ENCODE measurements at regions not wholly inside any gene's neighbourhood (a gene's known extent, or its start where the extent isn't known, plus 50 kb on each side); places are given as distances from the start of the nearest gene placed in this dataset.

DNA sequence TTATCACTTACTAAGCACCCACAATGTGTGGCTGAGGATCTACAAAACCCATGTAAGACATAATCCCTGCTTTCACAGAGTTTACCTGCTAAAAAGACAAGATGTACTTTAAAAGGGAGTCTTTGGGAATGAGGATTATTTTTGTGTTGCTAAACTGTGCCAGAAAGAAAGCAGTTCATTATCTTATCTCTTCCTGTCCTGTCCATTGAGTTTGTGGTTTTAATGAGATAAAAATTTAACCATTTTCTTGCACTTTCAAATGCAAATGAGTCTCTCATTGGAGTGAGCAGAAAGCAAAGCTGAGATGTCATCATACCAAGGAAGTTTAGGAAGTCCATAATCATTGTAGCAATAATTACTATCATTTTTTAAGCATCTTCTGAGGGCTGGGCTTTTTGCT, 231.2 kb upstream of the ADAMTS9 start:
- Histone ChIP-seq H3K27me3 (ENCODE audit: control insufficient read depth in 1 of 2, insufficient read depth in 2 of 2, low read length in 2 of 2) (no peaks in the 10 kb centered on the region), H3K36me3 (ENCODE audit: insufficient read depth, low read length) (no peaks in the 10 kb centered on the region), H3K27ac (ENCODE audit: low read depth, low read length) (no peak overlapping the region)

DNA sequence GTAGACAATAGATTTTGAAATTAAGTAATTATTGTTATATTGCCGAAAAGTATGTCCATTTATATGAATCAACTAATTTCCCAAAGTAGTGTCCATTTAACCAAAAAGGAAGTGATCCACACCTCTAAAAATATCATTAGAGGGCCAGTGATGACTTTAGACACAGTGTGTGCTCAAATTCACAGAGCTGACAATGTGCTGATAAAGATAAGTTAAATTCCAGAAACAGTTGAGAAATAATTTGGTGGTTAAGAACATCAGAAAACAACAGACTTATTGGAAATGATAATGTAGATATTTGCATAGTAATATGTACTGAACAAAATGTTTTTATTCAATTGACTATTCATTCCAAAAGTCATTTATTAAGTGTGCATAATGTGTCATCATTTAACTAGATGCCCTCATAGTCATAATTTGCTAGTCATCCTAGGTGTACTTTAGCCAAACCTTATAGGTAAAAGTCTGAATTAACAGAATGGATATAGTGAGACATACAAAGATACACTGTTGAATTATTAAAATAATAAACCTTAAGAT, 230.2 kb upstream of the ADAMTS9 start:
- Histone ChIP-seq H3K4me1 (ENCODE audit: insufficient read depth, low read length) (peaks cover 6% of the 10 kb centered on the region), H3K36me3 (ENCODE audit: insufficient read depth, low read length) (no peaks in the 10 kb centered on the region), H3K9me3 (ENCODE audit: low read length) (no peaks in the 10 kb centered on the region), H3K4me3 (ENCODE audit: low read depth in 1 of 2, low read length in 2 of 2) (no peak overlapping the region), H3K27me3 (ENCODE audit: control insufficient read depth in 1 of 2, insufficient read depth in 2 of 2, low read length in 2 of 2) (no peaks in the 10 kb centered on the region), H3K9ac (ENCODE audit: low read length) (no peak overlapping the region), H3K27ac (ENCODE audit: low read depth, low read length) (no peak overlapping the region)

More for the DNA sequence above, 231.2 kb upstream of the ADAMTS9 start:
- Histone ChIP-seq H3K4me3 (ENCODE audit: low read depth in 1 of 2, low read length in 2 of 2) (no peak overlapping the region), H3K9ac (ENCODE audit: low read length) (no peak overlapping the region), H3K9me3 (ENCODE audit: low read length) (no peaks in the 10 kb centered on the region), H3K4me1 (ENCODE audit: insufficient read depth, low read length) (peaks cover 12% of the 10 kb centered on the region)

DNA sequence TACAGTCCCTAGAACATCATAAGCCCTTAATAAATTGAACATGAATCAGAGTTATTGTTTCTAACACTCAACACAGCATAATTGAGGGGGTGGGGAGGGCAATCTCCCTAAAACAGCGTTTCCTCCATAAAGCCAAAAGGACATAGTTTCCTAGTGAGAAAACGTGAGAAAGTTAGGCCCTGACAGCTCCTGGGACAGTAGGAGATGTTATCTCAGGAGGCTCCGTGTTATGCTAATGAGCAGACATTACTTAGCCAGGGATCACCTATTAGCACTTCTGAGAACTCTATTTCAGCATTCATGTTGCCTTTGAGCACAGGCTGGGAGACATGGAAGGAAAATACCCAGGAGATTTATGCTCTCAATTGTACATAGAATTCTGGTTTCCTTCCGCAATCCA, 229.1 kb upstream of the ADAMTS9 start:
- no peak overlapping the region for H3K4me3 ChIP-seq (ENCODE audit: low read depth in 1 of 2, low read length in 2 of 2)
- no peak overlapping the region for H3K27ac ChIP-seq (ENCODE audit: low read depth, low read length)
- peaks cover 6% of the 10 kb centered on the region for H3K4me1 ChIP-seq (ENCODE audit: insufficient read depth, low read length)

DNA sequence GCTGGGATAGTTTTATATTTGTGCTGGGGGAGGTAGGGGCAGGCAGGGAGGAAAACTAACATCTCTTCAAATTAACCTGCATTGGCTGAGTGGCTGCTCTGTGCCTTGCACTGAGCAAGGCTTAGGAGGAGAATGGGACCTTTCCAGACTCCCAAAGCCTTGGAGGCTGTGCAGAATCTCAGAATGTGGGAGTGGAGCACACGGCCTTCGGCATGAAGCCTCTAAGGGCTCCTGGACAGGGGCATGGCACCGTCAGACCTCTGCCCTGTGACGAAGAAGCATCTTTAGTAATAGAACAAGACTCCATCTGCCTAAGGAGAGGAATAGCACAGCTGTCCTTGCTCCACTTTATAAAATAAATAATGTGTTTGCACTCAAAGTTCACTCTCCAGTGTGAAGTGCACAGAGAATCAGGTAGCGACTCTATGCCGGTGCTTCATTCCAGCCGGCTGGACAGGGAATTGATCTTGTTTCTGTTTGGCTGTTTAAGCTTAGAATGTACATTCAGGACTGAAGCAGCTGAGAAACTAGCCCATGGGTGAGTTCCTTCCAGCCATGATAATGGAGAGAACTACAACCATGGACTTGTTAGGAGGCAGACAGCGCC, 228.5 kb upstream of the ADAMTS9 start:
- Histone ChIP-seq H3K9me3 (ENCODE audit: low read length) (no peaks in the 10 kb centered on the region), H3K4me1 (ENCODE audit: insufficient read depth, low read length) (peaks cover 6% of the 10 kb centered on the region), H3K36me3 (ENCODE audit: insufficient read depth, low read length) (no peaks in the 10 kb centered on the region), H3K27ac (ENCODE audit: low read depth, low read length) (no peak overlapping the region), H3K9ac (ENCODE audit: low read length) (no peak overlapping the region), H3K4me3 (ENCODE audit: low read depth in 1 of 2, low read length in 2 of 2) (no peak overlapping the region), H3K27me3 (ENCODE audit: control insufficient read depth in 1 of 2, insufficient read depth in 2 of 2, low read length in 2 of 2) (no peaks in the 10 kb centered on the region)

More for the DNA sequence above, 229.1 kb upstream of the ADAMTS9 start:
- Histone ChIP-seq H3K9me3 (ENCODE audit: low read length) (no peaks in the 10 kb centered on the region), H3K27me3 (ENCODE audit: control insufficient read depth in 1 of 2, insufficient read depth in 2 of 2, low read length in 2 of 2) (no peaks in the 10 kb centered on the region), H3K9ac (ENCODE audit: low read length) (no peak overlapping the region), H3K36me3 (ENCODE audit: insufficient read depth, low read length) (no peaks in the 10 kb centered on the region)

DNA sequence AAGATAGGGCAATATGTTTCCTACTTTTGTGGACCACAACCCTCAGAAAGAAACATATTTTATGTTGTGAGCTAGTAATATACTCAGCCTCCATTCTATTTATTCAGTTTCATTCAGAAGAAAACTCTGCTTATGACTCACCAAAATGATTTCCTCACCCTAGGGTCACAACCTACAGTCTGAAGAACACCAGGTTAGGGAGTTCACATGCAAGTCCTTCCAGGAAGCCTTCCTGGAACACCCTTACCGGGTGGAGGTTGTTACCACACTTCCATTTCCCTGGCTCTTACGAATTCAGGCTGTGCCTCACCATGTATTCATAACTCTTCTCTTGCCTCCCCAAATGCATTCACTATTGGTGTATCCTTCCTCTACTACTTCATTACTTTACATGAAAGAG, 228.0 kb upstream of the ADAMTS9 start:
- Histone ChIP-seq H3K27me3 (ENCODE audit: control insufficient read depth in 1 of 2, insufficient read depth in 2 of 2, low read length in 2 of 2) (no peaks in the 10 kb centered on the region), H3K4me1 (ENCODE audit: insufficient read depth, low read length) (peaks cover 6% of the 10 kb centered on the region), H3K9ac (ENCODE audit: low read length) (no peak overlapping the region), H3K27ac (ENCODE audit: low read depth, low read length) (no peak overlapping the region), H3K4me3 (ENCODE audit: low read depth in 1 of 2, low read length in 2 of 2) (no peak overlapping the region), H3K36me3 (ENCODE audit: insufficient read depth, low read length) (no peaks in the 10 kb centered on the region), H3K9me3 (ENCODE audit: low read length) (no peaks in the 10 kb centered on the region)

DNA sequence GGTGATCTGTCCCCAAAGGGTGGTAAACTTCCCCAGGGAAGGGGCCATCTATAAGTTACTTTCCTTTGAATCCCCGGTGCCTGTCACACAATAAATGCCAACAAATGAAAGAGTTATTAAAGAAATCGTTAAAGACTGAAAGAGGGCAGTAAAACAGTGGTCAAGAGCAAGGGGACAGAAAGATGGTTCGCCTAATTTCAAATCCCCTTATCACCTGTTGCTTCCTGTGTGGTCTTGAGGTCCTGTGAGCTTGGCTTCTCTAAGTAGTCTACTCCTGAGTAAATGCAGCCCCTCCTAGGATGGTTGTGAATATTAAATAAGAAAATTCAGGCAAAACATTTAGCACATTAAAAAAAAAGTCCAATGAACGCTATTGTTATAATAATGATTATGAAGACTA, 225.7 kb upstream of the ADAMTS9 start:
- Histone ChIP-seq H3K27me3 (ENCODE audit: control insufficient read depth in 1 of 2, insufficient read depth in 2 of 2, low read length in 2 of 2) (no peaks in the 10 kb centered on the region), H3K9me3 (ENCODE audit: low read length) (no peaks in the 10 kb centered on the region), H3K36me3 (ENCODE audit: insufficient read depth, low read length) (no peaks in the 10 kb centered on the region), H3K4me3 (ENCODE audit: low read depth in 1 of 2, low read length in 2 of 2) (no peak overlapping the region), H3K4me1 (ENCODE audit: insufficient read depth, low read length) (peaks cover 13% of the 10 kb centered on the region), H3K27ac (ENCODE audit: low read depth, low read length) (no peak overlapping the region), H3K9ac (ENCODE audit: low read length) (no peak overlapping the region)

DNA sequence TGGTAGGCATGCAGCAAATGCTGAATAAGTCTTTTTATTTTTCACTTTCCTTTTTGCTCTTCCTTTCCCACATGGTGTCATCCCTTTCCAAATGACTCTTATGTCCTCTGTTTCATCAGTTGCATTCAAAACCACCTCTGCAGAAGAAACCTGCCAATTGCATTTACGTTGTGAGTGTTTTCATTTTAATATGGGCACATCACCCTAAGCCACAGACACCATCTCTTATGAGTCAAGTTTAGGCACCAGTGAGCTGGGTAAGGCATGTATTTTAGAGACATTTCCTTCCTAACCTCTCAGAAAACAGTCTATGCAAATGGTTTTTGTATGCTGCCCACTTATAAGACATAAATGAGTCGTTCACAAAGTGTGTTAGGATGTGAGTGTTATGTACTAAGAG, 223.3 kb upstream of the ADAMTS9 start:
- Histone ChIP-seq H3K4me1 (ENCODE audit: insufficient read depth, low read length) (peaks cover 9% of the 10 kb centered on the region), H3K27ac (ENCODE audit: low read depth, low read length) (no peak overlapping the region), H3K27me3 (ENCODE audit: control insufficient read depth in 1 of 2, insufficient read depth in 2 of 2, low read length in 2 of 2) (no peaks in the 10 kb centered on the region), H3K9ac (ENCODE audit: low read length) (no peak overlapping the region), H3K4me3 (ENCODE audit: low read depth in 1 of 2, low read length in 2 of 2) (no peak overlapping the region), H3K36me3 (ENCODE audit: insufficient read depth, low read length) (no peaks in the 10 kb centered on the region), H3K9me3 (ENCODE audit: low read length) (no peaks in the 10 kb centered on the region)

DNA sequence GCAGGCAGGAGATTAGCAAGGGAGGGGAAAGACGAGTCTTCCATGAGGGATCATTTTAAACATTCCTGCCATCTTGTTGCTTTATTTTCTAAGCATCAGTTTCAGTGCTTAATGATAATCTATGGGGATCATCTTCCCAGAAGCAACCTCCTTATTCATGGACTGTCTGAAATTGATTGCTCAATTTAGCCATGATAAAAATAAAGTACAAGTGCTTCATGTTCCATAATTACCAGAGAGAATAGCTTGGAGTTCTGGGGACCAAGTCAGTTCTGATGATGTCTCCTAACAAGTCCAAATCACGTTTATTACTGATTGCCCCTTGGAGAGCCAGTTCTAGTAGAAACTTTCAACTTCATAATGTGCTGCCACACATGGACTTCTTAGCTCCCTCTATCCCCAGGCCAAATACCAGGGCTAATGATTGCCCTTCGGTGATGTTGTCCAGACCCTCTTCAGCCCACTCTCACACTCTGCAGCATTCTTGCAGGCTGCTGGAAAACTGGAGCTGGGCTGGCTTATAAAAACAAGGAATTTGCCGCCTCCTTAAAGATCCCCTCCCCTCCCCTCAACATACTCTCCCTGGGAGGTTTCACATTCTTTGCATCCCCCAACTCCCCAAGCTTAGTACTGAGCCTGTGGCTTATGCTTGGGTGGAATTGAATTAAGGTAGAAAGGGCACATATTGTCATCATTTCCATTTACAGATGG, 222.1 kb upstream of the ADAMTS9 start:
- H3K27ac ChIP-seq (ENCODE audit: low read depth, low read length), result no peak overlapping the region
- peaks cover 7% of the 10 kb centered on the region for H3K4me1 ChIP-seq (ENCODE audit: insufficient read depth, low read length)
- no peak overlapping the region for H3K9ac ChIP-seq (ENCODE audit: low read length)
- no peaks in the 10 kb centered on the region for H3K36me3 ChIP-seq (ENCODE audit: insufficient read depth, low read length)
- no peak overlapping the region for H3K4me3 ChIP-seq (ENCODE audit: low read depth in 1 of 2, low read length in 2 of 2)
- no peaks in the 10 kb centered on the region for H3K27me3 ChIP-seq (ENCODE audit: control insufficient read depth in 1 of 2, insufficient read depth in 2 of 2, low read length in 2 of 2)
- H3K9me3 ChIP-seq (ENCODE audit: low read length), result no peaks in the 10 kb centered on the region

DNA sequence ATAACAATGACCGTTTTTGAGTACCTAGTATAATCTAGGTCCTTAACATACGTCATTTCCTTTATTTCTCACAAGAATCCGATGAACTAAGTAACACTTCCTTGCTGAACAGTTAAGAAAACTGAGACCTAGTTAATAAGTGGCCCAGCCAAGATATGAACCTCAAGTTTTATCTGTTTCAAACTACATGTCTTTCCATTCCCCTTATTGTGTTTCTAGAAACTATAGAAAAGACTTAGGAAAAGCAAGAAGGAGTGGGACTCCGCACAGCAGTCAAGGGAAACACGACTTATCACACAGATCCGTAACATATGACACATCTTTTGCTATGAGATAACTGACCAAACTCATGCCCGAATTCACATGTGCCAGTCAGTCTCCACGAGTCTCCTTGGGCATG, 221.2 kb upstream of the ADAMTS9 start:
- H3K27ac ChIP-seq (ENCODE audit: low read depth, low read length), result no peak overlapping the region

DNA sequence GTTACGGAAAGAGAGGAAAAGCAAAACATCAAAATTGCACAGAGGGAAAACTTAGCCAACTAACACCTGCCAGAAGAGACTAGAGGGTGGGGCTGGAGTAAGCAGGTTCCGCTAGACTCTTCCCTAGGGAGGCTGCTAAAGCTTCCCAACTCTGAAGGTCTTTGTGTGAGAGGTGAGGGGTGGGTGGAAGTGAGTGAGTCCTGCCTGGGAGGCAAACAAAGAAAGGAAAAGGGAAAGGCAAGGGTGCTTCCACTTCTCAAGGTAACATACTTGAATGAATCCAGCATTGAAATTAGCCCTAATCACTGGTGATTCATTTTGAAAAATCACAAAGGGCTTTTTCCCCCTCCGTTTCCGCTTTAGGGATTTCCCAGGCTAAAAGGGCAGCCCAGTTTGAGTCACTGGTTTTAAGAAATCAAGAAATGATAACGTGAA, 220.5 kb upstream of the ADAMTS9 start:
- Histone ChIP-seq H3K9me3 (ENCODE audit: low read length) (no peaks in the 10 kb centered on the region), H3K27me3 (ENCODE audit: control insufficient read depth in 1 of 2, insufficient read depth in 2 of 2, low read length in 2 of 2) (no peaks in the 10 kb centered on the region), H3K36me3 (ENCODE audit: insufficient read depth, low read length) (no peaks in the 10 kb centered on the region), H3K4me1 (ENCODE audit: insufficient read depth, low read length) (peaks cover 10% of the 10 kb centered on the region), H3K9ac (ENCODE audit: low read length) (no peak overlapping the region), H3K27ac (ENCODE audit: low read depth, low read length) (no peak overlapping the region), H3K4me3 (ENCODE audit: low read depth in 1 of 2, low read length in 2 of 2) (no peak overlapping the region)

More for the DNA sequence above, 221.2 kb upstream of the ADAMTS9 start:
- no peak overlapping the region for H3K4me3 ChIP-seq (ENCODE audit: low read depth in 1 of 2, low read length in 2 of 2)
- no peaks in the 10 kb centered on the region for H3K27me3 ChIP-seq (ENCODE audit: control insufficient read depth in 1 of 2, insufficient read depth in 2 of 2, low read length in 2 of 2)
- no peaks in the 10 kb centered on the region for H3K36me3 ChIP-seq (ENCODE audit: insufficient read depth, low read length)
- H3K9me3 ChIP-seq (ENCODE audit: low read length), result no peaks in the 10 kb centered on the region
- peaks cover 7% of the 10 kb centered on the region for H3K4me1 ChIP-seq (ENCODE audit: insufficient read depth, low read length)
- H3K9ac ChIP-seq (ENCODE audit: low read length), result no peak overlapping the region

DNA sequence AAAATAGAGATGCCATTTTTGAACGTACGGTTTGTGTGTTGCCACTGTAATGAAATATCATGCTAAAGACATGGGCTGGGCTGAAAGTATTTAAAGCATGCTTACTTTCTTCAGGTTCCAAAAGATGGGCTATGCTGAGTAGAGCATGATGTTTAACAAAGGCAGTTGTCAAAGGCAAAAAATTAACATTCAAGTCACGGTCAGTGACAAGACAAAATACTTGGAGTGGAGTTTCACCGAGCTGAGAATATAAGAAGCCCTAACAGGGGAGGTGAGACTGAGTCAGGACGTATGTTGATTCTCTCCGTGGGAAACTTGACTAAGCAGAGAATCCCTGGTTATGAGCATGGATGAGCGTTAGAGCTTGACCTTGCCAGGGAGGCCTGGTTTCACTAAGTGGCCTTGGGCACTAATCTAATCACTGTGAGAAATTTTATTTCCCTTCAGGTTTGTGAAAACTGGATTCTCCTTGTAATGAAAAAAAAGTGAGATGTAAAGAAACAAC, 218.2 kb upstream of the ADAMTS9 start:
- H3K9me3 ChIP-seq (ENCODE audit: low read length), result no peaks in the 10 kb centered on the region
- no peaks in the 10 kb centered on the region for H3K36me3 ChIP-seq (ENCODE audit: insufficient read depth, low read length)
- no peaks in the 10 kb centered on the region for H3K27me3 ChIP-seq (ENCODE audit: control insufficient read depth in 1 of 2, insufficient read depth in 2 of 2, low read length in 2 of 2)
- no peak overlapping the region for H3K4me3 ChIP-seq (ENCODE audit: low read depth in 1 of 2, low read length in 2 of 2)
- H3K27ac ChIP-seq (ENCODE audit: low read depth, low read length), result no peak overlapping the region
- peaks cover 34% of the 10 kb centered on the region for H3K4me1 ChIP-seq (ENCODE audit: insufficient read depth, low read length)
- H3K9ac ChIP-seq (ENCODE audit: low read length), result no peak overlapping the region
